K562 (cell line): ENCODE measurements at regions not wholly inside any gene's neighbourhood (a gene's known extent, or its start where the extent isn't known, plus 50 kb on each side); places are given as distances from the start of the nearest gene placed in this dataset.

ENCODE experiments used
- ATAC-seq: fragments of 200-7000 bp; cut with Tn5 transposase; 3 replicates; pipeline ENCODE4 v1.9.1; 2020; ENCODE audit warnings: moderate library complexity
- BruUV-seq: library from RNA; stranded (reverse); fragments of 400-500 nt; replicated peaks from 2 replicates; lab custom pipeline; 2021; lab: Mats Ljungman, UMichigan
- CTCF ChIA-PET: fragments of 300-600 bp; formaldehyde crosslinking; extraction: SDS; loops from one replicate; lab custom pipeline; 2021; ENCODE audit warnings: low intra/inter-chr PET ratio; lab: Yijun Ruan, JAX
- POLR2A ChIA-PET: fragments of 300-600, 350-650 bp; sonication (Branson Sonifier 250); formaldehyde crosslinking; extraction: SDS; loops from one replicate; lab custom pipeline; 2021; ENCODE audit warnings: antibody characterized with exemption, inconsistent platforms; lab: Yijun Ruan, JAX
- DNase-seq, 4 experiments: peaks; one replicate each; pipeline versions ENCODE4 v3.0.0 to v3.0.0-alpha.2; 2011 to 2018; ENCODE audit warnings: low spot score in 3 of 4, mixed read lengths in 3 of 4; ENCODE audit errors: extremely low read depth in 1 of 4
- FAIRE-seq: peaks from 2 replicates; lab custom pipeline; 2011; peaks lifted over from hg19 to GRCh38; lab: Jason Lieb, UNC
- H2AFZ ChIP-seq: 2 replicates; pipeline ENCODE4 v1.6.0; 2011; ENCODE audit warnings: low read depth, low read length, control low read depth, inconsistent platforms
- H3K27ac ChIP-seq: fragments of 200-600 bp; 3 replicates; pipeline ENCODE4 v1.8.0; 2011; ENCODE audit warnings: low read depth, mild to moderate bottlenecking, control low read depth, inconsistent platforms, low read length, moderate library complexity, mixed read lengths; ENCODE audit errors: extremely low read depth
- H3K27me3 ChIP-seq, 2 experiments: fragments of 300-600 bp in 1 of 2; 2 replicates in 1 of 2; 3 replicates in 1 of 2; pipeline versions ENCODE4 v1.6.0 to v1.8.0; 2011; ENCODE audit warnings: inconsistent platforms in 2 of 2, low read length in 2 of 2, mild to moderate bottlenecking in 1 of 2, mixed read lengths in 1 of 2, moderate library complexity in 1 of 2; ENCODE audit not compliant: control insufficient read depth in 2 of 2, insufficient read depth in 2 of 2
- H3K36me3 ChIP-seq: fragments of 300-600 bp; 3 replicates; pipeline ENCODE4 v1.8.0; 2011; ENCODE audit warnings: mild to moderate bottlenecking, low read length, inconsistent platforms; ENCODE audit not compliant: control insufficient read depth, insufficient read depth
- H3K4me1 ChIP-seq, 2 experiments: fragments of 200-600 bp in 1 of 2; replicated peaks in 1 of 2; 2 replicates in 1 of 2; 3 replicates in 1 of 2; pipeline versions ENCODE4 v1.5.1 to v1.8.0; 2011; ENCODE audit warnings: inconsistent platforms in 2 of 2, low read length in 2 of 2, mild to moderate bottlenecking in 1 of 2, mixed read lengths in 1 of 2, moderate library complexity in 1 of 2; ENCODE audit not compliant: control insufficient read depth in 2 of 2, insufficient read depth in 2 of 2
- H3K4me2 ChIP-seq: 2 replicates; pipeline ENCODE4 v1.6.1; 2011; ENCODE audit warnings: low read length, control low read depth, inconsistent platforms, mixed read lengths; ENCODE audit not compliant: insufficient read depth
- H3K4me3 ChIP-seq: fragments of 200-600 bp; sonication (generic), shearing (Covaris generic); 2 replicates; pipeline ENCODE4 v1.5.1; 2016; ENCODE audit warnings: control low read depth, inconsistent platforms
- H3K79me2 ChIP-seq: fragments of 200-600 bp; 3 replicates; pipeline ENCODE4 v1.8.0; 2011; ENCODE audit warnings: low read length, inconsistent platforms; ENCODE audit not compliant: control insufficient read depth, insufficient read depth
- H3K9ac ChIP-seq, 2 experiments: 2 replicates each; pipeline versions ENCODE4 v1.6.0 to v1.6.1; 2011; ENCODE audit warnings: low read depth in 2 of 2, low read length in 2 of 2, control low read depth in 1 of 2, inconsistent platforms in 1 of 2, mild to moderate bottlenecking in 1 of 2, mixed read lengths in 1 of 2; ENCODE audit not compliant: insufficient read depth in 1 of 2
- H3K9me1 ChIP-seq: one replicate; pipeline ENCODE4 v1.6.0; 2011; ENCODE audit warnings: inconsistent platforms, mild to moderate bottlenecking, low read length, moderate library complexity; ENCODE audit not compliant: control insufficient read depth, insufficient read depth
- H3K9me3 ChIP-seq: replicated peaks from 2 replicates; pipeline ENCODE4 v1.5.1; 2011; ENCODE audit warnings: low read depth, low read length, inconsistent platforms; ENCODE audit not compliant: control insufficient read depth, insufficient read depth
- H4K20me1 ChIP-seq: replicated peaks from 2 replicates; pipeline ENCODE4 v1.6.1; 2011; ENCODE audit warnings: low read length, inconsistent platforms, mixed read lengths; ENCODE audit not compliant: control insufficient read depth, insufficient read depth
- BACH1 ChIP-seq: fragments of 200-800 bp; sonication (Bioruptor generic); IDR thresholded peaks from 2 replicates; pipeline ENCODE4 v1.6.1; 2016; ENCODE audit warnings: missing genetic modification characterization, missing compliant biosample characterization
- CCAR2 ChIP-seq: fragments of 200-400 bp; formaldehyde crosslinking; IDR thresholded peaks from 2 replicates; pipeline ENCODE4 v1.6.1; 2017; ENCODE audit warnings: mild to moderate bottlenecking, low read depth, low read length
- CLOCK ChIP-seq: fragments of 250-450 bp; sonication (Bioruptor Pico); IDR thresholded peaks from 2 replicates; pipeline ENCODE4 v1.4.0; 2020; ENCODE audit warnings: mild to moderate bottlenecking, moderate library complexity, borderline replicate concordance
- PCBP1 ChIP-seq: fragments of 200-400 bp; formaldehyde crosslinking; IDR thresholded peaks from 2 replicates; pipeline ENCODE4 v1.6.1; 2018; ENCODE audit warnings: mild to moderate bottlenecking, low read depth, low read length; ENCODE audit not compliant: poor library complexity, severe bottlenecking
- RAD51 ChIP-seq: fragments of 450-650 bp; IDR thresholded peaks from 2 replicates; pipeline ENCODE4 v1.7.1; 2016; ENCODE audit warnings: low read depth, mild to moderate bottlenecking, borderline replicate concordance
- RBM14 ChIP-seq: fragments of 200-400 bp; formaldehyde crosslinking; IDR thresholded peaks from 2 replicates; pipeline ENCODE4 v1.6.1; 2018; ENCODE audit warnings: low read depth, mild to moderate bottlenecking, low read length, moderate library complexity, borderline replicate concordance; ENCODE audit not compliant: insufficient read depth
- ZNF778 ChIP-seq: fragments of 450-650 bp; formaldehyde crosslinking; IDR thresholded peaks from 2 replicates; pipeline ENCODE4 v1.4.0; 2020; ENCODE audit warnings: mild to moderate bottlenecking, moderate library complexity
- in situ Hi-C: fragments of 300-500 bp; cut with MboI; formaldehyde crosslinking; loops from 4 replicates; pipeline ENCODE4 v1.15.0; 2018; ENCODE audit warnings: inconsistent platforms, mixed read lengths
- intact Hi-C: fragments of 100-400 bp; cut with micrococcal nuclease; formaldehyde crosslinking; loops from 2 replicates; pipeline ENCODE4 v1.14.2; 2022

- no peaks in the 10 kb centered on the region for H3K9me3 ChIP-seq
- no peaks in the 10 kb centered on the region for H3K36me3 ChIP-seq
- in situ Hi-C loops (no loop called here), intact Hi-C loops (no loop called here)
- TF ChIP-seq BACH1 (no peak), CLOCK (CRISPR knock-in tag) (no peak), CCAR2 (no peak), RBM14 (no peak), RAD51 (no peak), PCBP1 (no peak), ZNF778 (CRISPR knock-in tag) (no peak)
- peaks cover 0 to 14% of the 10 kb centered on the region in 2 experiments; a peak in 2 of 5 replicates for H3K4me1 ChIP-seq
- no peaks in the 10 kb centered on the region for H3K27me3 ChIP-seq
- no peak for DNase-seq
- ChIA-PET POLR2A (no interaction called here), CTCF (no interaction called here)
- H3K27ac ChIP-seq: no peak overlapping the region
- H3K9ac ChIP-seq: no peak overlapping the region
- no peak overlapping the region for H2AFZ ChIP-seq
- no peak overlapping the region for H3K4me2 ChIP-seq
- no TSS peak for BruUV-seq
- FAIRE-seq: no peak
- ATAC-seq: no peak
- H3K9me1 ChIP-seq: no peaks in the 10 kb centered on the region
- no peak overlapping the region for H3K4me3 ChIP-seq
- H4K20me1 ChIP-seq: no peaks in the 10 kb centered on the region
- no peaks in the 10 kb centered on the region for H3K79me2 ChIP-seq
Measured at GRCh38 chr13:50481936-50482335, 361.6 kb downstream of the DLEU7 start.
